Caco-2 (cell line): ENCODE measurements at regions not wholly inside any gene's neighbourhood (a gene's known extent, or its start where the extent isn't known, plus 50 kb on each side); places are given as distances from the start of the nearest gene placed in this dataset.

Source experiments
- BruUV-seq: library from RNA; stranded (reverse); fragments of 400-500 nt; replicated peaks from 2 replicates; lab custom pipeline; 2021; lab: Mats Ljungman, UMichigan
- CTCF ChIA-PET: fragments of 300-600 bp; sonication (Branson Sonifier 250); formaldehyde crosslinking; loops from one replicate; lab custom pipeline; 2022; ENCODE audit warnings: antibody characterized with exemption; lab: Charles Lee
- POLR2A ChIA-PET: fragments of 300-600 bp; sonication (Branson Sonifier 250); formaldehyde crosslinking; loops from one replicate; lab custom pipeline; 2022; ENCODE audit warnings: antibody characterized with exemption; lab: Charles Lee
- DNase-seq, 2 experiments: peaks; one replicate each; pipeline versions ENCODE4 v3.0.0 to v3.0.0-alpha.2; 2020 to 2022
- H3K27me3 ChIP-seq: replicated peaks from 2 replicates; pipeline ENCODE4 v1.6.0; 2011; ENCODE audit warnings: low read length; ENCODE audit not compliant: control insufficient read depth, insufficient read depth
- H3K36me3 ChIP-seq: 2 replicates; pipeline ENCODE4 v1.5.1; 2011; ENCODE audit warnings: low read length; ENCODE audit not compliant: control insufficient read depth, insufficient read depth
- H3K4me1 ChIP-seq: fragments of 250-450 bp; sonication (Bioruptor Pico); 2 replicates; pipeline ENCODE4 v1.5.1; 2020; ENCODE audit warnings: mild to moderate bottlenecking
- H3K4me3 ChIP-seq: 2 replicates; pipeline ENCODE4 v1.5.1; 2011; ENCODE audit warnings: low read depth, mild to moderate bottlenecking, control low read depth, low read length
- H3K9me3 ChIP-seq: fragments of 250-450 bp; sonication (Bioruptor Pico); 2 replicates; pipeline ENCODE4 v1.5.1; 2020; ENCODE audit warnings: mild to moderate bottlenecking, moderate library complexity
- H3K27ac Mint-ChIP-seq: one replicate; pipeline ENCODE4 v1.8.0; 2022; ENCODE audit warnings: mixed read lengths; ENCODE audit not compliant: unreplicated experiment
- H3K27me3 Mint-ChIP-seq: one replicate; pipeline ENCODE4 v1.8.0; 2022; ENCODE audit warnings: mixed read lengths; ENCODE audit not compliant: insufficient read depth, unreplicated experiment
- H3K36me3 Mint-ChIP-seq: one replicate; pipeline ENCODE4 v1.8.0; 2022; ENCODE audit warnings: mild to moderate bottlenecking, mixed read lengths; ENCODE audit not compliant: insufficient read depth, unreplicated experiment
- H3K4me1 Mint-ChIP-seq: one replicate; pipeline ENCODE4 v1.8.0; 2022; ENCODE audit warnings: low read depth, mixed read lengths; ENCODE audit not compliant: unreplicated experiment
- H3K4me3 Mint-ChIP-seq: one replicate; pipeline ENCODE4 v1.8.0; 2022; ENCODE audit warnings: mild to moderate bottlenecking, moderate library complexity, mixed read lengths; ENCODE audit not compliant: unreplicated experiment
- H3K9me3 Mint-ChIP-seq: one replicate; pipeline ENCODE4 v1.8.0; 2022; ENCODE audit warnings: mixed read lengths; ENCODE audit not compliant: unreplicated experiment
- CTCF ChIP-seq, 2 experiments: fragments of 200-600 bp in 1 of 2; IDR thresholded peaks; 1 replicate in 1 of 2; 2 replicates in 1 of 2; pipeline versions ENCODE4 v1.5.1 to v1.8.0; 2011 to 2022; ENCODE audit warnings: antibody characterized with exemption in 1 of 2, control low read depth in 1 of 2, inconsistent platforms in 1 of 2, low read depth in 1 of 2, low read length in 1 of 2, mild to moderate bottlenecking in 1 of 2, moderate library complexity in 1 of 2; ENCODE audit not compliant: insufficient read depth in 1 of 2, severe bottlenecking in 1 of 2, unreplicated experiment in 1 of 2
- intact Hi-C: fragments of 100-400 bp; cut with micrococcal nuclease; formaldehyde crosslinking; loops from one replicate; pipeline ENCODE4 v1.10.0; 2022; ENCODE audit not compliant: unreplicated experiment

DNA sequence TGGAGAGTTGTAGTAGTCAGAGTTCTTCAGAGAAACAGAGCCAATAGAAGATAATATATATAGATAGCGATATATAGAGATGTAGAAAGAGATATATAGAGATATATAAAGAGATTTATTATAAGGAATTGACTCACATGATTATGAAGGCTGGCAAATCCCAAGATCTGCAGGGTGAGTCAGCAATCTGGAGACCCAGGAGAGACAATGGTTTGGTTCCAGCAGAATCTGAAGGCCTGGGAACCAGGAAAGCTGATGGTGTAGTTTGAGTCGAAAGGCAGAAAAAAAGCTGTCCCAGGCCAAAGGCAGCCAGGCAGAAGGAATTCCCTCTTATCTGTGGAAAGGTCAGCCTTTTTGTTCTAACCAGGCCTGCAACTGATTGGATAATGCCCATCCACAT lies 194.1 kb downstream of the NUFIP1 start:
- intact Hi-C loops, result no loop called here
- Mint-ChIP-seq H3K27ac (no peak overlapping the region), H3K27me3 (no peaks in the 10 kb centered on the region), H3K4me1 (no peaks in the 10 kb centered on the region), H3K4me3 (no peak overlapping the region), H3K36me3 (no peaks in the 10 kb centered on the region), H3K9me3 (no peaks in the 10 kb centered on the region)
- no peaks in the 10 kb centered on the region; the same call in 1 of the 2 replicates for H3K9me3 ChIP-seq
- ChIA-PET POLR2A (no interaction called here), CTCF (no interaction called here)
- H3K4me3 ChIP-seq, result no peak overlapping the region
- no TSS peak for BruUV-seq
- no peak for TF ChIP-seq CTCF (IDR thresholded peaks at IDR 0.05; ENCODE audit: insufficient read depth in 1 of 2, low read depth in 1 of 2, low read length in 1 of 2, severe bottlenecking in 1 of 2, unreplicated experiment in 1 of 2)
- H3K36me3 ChIP-seq, result no peaks in the 10 kb centered on the region
- H3K4me1 ChIP-seq, result peaks cover 9% of the 10 kb centered on the region; the same call in 1 of the 2 replicates
- no peaks in the 10 kb centered on the region for H3K27me3 ChIP-seq
- DNase-seq, result no peak

GRCh38 chr13:44792096-44792495 lies 197.2 kb downstream of the NUFIP1 start:
- TF ChIP-seq CTCF (IDR thresholded peaks at IDR 0.05; ENCODE audit: insufficient read depth in 1 of 2, low read depth in 1 of 2, low read length in 1 of 2, severe bottlenecking in 1 of 2, unreplicated experiment in 1 of 2), result no peak
- ChIA-PET CTCF (no interaction called here), POLR2A (no interaction called here)
- Histone ChIP-seq H3K27me3 (no peaks in the 10 kb centered on the region), H3K4me1 (peaks cover 9% of the 10 kb centered on the region; the same call in 1 of the 2 replicates), H3K9me3 (peaks cover 12% of the 10 kb centered on the region; the same call in 1 of the 2 replicates), H3K36me3 (no peaks in the 10 kb centered on the region), H3K4me3 (no peak overlapping the region)
- DNase-seq, result no peak
- no TSS peak for BruUV-seq
- H3K27ac Mint-ChIP-seq, result no peak overlapping the region
- no peaks in the 10 kb centered on the region for H3K4me1 Mint-ChIP-seq
- no peak overlapping the region for H3K4me3 Mint-ChIP-seq
- H3K27me3 Mint-ChIP-seq, result no peaks in the 10 kb centered on the region
- no peaks in the 10 kb centered on the region for H3K9me3 Mint-ChIP-seq
- no peaks in the 10 kb centered on the region for H3K36me3 Mint-ChIP-seq
- intact Hi-C loops, result no loop called here

DNA sequence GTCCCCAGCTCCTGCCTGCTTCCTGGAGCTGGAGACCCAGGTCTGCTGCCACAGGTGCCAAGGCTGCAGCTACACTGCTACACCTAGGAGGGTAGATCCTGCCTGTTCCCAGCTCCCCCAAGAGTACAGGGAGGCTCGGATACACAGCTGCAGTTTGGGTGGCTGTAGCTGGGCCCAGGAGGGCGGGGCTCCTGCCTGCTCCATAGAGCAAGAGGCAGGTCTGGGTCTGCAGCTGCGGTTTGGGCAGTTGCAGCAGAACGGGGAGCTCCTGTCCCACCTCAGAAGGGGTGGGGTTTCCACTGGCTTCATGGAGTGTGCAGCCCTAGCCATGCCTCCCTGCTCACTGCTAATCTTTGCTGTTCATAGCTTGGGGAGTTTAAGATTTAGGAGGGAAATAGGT lies 199.0 kb downstream of the NUFIP1 start:
- Histone ChIP-seq H3K36me3 (no peaks in the 10 kb centered on the region), H3K27me3 (no peaks in the 10 kb centered on the region), H3K4me1 (0 out of 2 replicates have a peak, but pooled peaks cover 3% of the 10 kb centered on the region), H3K4me3 (no peak overlapping the region), H3K9me3 (peaks cover 12% of the 10 kb centered on the region; the same call in 1 of the 2 replicates)
- intact Hi-C loops, result no loop called here
- BruUV-seq, result no TSS peak
- H3K36me3 Mint-ChIP-seq, result no peaks in the 10 kb centered on the region
- no peaks in the 10 kb centered on the region for H3K27me3 Mint-ChIP-seq
- H3K9me3 Mint-ChIP-seq, result no peaks in the 10 kb centered on the region
- CTCF ChIA-PET, result no interaction called here
- DNase-seq, result no peak
- TF ChIP-seq CTCF (IDR thresholded peaks at IDR 0.05; ENCODE audit: insufficient read depth in 1 of 2, low read depth in 1 of 2, low read length in 1 of 2, severe bottlenecking in 1 of 2, unreplicated experiment in 1 of 2), result no peak
- no peak overlapping the region for H3K4me3 Mint-ChIP-seq
- H3K27ac Mint-ChIP-seq, result no peak overlapping the region
- POLR2A ChIA-PET, result no interaction called here
- no peaks in the 10 kb centered on the region for H3K4me1 Mint-ChIP-seq
